Forelimb muscle (tissue), 1 donor: ENCODE measurements at regions not wholly inside any gene's neighbourhood (a gene's known extent, or its start where the extent isn't known, plus 50 kb on each side); places are given as distances from the start of the nearest gene placed in this dataset.

Experiments
- DNase-seq: peaks from one replicate; pipeline ENCODE4 v3.0.0-alpha.2; 2013; ENCODE audit warnings: low read depth

DNA sequence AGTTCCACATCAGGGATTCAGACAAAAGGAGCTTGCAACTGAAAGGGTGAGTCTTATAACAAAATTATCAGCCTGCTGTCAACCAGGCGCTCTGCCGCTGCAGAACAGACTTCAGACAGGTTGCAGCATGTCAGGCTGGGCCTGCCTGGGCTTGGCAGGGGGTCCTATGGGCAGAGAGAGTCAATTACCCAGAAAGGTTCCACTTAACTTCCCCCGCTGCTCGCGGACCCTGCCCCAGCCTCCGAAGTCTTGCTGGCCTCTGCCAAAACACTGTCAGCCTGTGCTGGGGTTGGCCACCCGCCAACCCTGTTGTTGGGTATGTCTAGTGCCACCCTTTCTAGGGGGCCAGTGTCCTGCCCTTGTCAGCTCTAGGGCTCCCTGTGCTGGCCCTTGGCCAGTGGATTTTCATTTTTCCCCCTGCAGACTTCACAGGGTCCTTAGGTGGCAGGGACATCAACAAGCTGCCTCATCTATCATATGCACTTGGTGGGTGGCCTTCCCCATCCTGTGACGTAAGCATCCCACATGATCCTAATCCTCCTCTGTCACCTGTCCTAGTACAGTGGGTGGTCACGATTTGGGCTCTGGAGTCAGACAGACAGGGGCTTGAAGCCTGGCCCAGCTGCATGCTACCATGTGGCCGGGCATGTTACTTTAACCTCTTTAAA lies 166.5 kb upstream of the CADM1 start:
- no peak for DNase-seq

DNA sequence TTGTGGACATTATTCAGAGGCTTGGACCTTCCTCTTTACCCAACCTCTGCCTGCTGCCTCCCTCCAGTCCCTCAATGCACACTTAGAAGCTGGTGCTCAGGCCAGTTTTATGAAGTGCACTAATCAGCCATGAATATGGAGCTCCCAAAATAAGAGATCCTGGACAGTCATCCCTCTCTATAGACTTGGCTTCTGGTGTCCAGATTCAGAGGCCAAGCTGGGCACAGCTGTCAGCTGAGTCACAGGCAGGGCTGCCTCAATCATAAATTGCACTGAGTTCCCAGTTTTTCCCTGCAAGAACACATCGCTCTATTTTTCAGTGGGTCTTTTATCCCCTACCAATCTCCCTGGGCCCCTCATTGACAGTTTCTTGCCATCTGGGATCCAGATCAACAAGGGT lies 161.7 kb upstream of the CADM1 start:
- DNase-seq, result no peak

DNA sequence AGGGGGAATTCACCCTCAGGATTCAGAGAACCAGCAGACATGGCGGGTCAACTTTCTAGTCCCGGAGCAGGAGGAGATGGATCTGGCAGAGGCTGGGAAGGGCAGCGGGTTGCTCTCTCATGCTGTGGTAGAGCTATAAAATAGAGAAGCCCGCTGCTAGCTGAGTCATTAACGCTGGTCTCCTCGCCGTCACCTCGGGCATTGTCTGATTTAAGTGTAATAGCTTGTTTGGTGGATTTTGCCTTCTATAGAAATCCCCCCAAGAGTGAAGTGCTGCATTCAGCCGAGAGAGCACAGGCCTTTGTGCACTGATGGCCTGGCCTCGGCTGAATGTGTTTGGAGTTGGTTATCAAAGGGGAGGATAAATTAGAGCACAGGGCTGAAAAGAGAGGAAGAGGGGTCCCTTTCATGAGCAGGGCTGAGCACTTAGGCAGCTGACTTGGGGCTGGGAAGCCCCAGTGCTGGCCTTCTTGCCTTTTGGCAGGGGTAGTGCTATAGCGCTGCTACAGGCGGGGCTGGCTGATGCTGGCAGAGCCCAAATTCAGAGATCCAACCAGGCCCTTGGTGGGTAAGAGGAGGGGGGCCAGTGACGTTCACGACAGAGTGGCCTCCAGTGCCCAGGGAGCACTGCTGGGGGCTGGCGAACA lies 161.1 kb upstream of the CADM1 start:
- DNase-seq, result no peak

DNA sequence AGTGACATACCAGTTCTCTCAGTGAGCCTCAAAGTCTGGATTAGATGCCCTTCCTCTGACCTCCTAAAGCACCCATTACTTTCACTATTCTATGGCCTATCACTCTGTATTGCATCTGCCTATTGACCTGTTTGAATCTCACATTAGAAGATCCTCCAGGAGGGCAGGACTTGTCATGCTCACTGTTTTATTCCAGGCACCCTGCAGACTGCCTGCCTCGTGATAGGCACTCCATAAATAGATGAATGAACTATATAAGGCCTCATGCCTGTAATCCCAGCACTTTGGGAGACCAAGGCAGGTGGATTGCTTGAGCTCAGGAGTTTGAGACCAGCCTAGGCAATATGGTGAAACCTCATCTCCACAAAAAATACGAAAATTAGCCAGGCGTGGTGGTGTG lies 160.1 kb upstream of the CADM1 start:
- DNase-seq, result no peak

DNA sequence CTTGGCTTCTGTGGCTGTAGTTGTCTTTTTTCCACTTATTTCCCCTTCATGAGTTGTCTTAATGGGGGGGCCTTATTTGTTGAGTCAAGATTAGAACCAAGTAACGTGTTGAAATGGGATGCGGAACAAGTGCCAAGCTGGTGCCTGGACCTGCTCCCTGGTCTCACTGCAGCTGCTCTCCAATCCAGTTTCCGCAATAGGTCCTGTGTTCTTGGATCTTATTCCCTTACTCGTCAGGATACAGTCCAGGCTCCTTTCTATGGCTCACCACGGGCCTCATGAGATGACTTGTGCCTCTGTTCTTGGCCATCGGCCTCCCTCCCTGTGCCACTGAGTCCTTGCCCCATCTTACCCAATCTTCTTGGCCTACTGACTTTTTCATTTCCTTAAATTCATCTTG lies 159.6 kb upstream of the CADM1 start:
- DNase-seq, result no peak

DNA sequence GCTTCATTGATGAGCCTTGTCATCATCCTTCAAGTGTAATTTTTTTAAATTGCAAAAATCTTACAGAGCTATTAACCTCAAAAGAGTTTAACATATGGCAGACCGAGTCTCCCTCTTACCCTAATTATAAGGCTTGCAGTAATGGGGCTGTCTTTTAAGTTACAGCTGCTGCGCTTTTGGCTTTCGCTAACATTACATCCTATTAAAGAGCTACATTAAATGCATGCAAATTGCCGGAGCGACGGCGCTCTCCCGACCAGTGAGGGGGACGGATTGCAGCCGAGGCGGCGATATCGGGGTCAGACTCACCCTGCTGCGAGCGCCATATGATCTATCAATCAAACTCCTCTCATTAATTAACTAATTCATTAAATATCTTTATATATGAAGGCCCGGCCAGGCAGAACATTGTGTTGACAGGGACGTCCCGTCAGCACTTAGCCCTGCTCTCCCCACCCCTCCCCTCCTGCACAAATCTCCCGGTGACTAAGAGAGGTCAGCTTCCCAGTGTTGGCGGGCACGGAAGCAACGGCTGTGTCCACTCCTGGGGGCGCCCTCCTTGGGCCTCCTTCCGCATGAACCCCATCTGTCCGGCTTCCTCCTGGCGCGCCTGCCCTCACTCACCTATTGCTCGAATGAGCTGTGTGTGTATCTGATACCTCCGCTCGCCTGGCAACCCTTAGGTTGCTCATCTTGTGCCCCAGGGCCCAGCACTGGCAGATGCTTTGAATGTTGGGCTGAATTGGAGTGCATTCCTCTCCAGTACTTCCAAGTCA lies 156.0 kb upstream of the CADM1 start:
- no peak for DNase-seq

DNA sequence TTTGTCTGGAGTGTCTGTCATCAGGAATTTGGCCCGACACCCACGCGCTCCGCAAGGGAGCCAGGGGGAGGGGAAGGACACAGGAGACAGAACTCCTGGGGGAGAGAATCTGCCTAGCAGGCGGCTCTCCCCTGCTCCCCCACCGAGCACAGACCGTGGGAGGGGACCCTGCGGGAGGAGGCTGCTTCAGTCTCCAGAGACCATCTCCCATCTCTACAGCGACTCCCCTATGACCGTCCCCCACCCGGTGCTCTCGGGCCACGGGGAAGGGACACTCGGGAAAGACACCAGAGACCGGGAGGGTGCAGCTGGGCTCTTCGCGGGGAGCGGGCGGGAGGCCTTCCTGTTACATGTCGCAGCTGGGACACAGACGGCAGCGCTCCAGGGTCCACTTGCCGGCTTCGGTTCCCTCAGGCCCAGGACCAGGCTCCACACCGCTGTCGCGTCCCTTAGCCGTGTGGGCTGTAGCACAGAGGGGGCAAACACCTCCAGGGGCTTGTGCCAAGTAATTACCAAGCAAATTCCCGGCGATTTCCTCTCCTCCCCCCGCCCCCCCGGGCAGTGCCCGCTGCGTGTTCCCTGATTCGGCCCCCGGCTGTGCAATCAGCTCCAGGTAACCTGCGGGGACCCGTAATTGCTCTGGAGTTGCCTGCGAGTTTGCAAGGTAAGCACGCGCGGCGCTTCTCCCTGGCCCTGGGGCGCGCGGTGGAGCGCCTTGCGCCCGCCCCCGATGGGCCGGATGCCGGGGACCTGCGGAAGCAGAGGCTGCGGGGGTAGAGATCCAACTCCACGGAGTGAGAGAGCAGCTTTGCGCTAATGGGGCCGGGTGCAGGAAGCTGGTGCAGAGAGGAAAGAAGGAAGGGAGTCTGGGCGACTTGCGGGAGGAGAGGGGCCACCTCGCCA lies 155.1 kb upstream of the CADM1 start:
- no peak for DNase-seq

DNA sequence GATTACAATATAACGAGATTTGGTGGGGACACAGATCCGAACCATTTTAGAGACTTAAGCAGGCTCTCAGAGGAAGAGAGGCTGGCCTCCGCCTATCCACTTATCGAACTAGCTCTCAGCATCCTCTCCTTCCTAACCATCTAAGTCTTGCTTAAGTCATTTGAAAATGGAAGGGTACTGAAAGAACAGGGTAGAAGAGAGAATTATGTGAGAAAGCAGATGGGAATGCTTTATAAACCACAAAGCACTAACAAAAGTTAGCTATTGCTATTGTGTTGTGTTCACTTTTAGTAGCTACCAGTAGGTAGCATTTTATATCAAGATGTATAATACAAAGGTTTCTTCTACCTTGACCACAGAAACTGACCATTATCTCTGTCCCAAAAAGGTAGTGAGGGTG lies 153.4 kb upstream of the CADM1 start:
- DNase-seq, result no peak

DNA sequence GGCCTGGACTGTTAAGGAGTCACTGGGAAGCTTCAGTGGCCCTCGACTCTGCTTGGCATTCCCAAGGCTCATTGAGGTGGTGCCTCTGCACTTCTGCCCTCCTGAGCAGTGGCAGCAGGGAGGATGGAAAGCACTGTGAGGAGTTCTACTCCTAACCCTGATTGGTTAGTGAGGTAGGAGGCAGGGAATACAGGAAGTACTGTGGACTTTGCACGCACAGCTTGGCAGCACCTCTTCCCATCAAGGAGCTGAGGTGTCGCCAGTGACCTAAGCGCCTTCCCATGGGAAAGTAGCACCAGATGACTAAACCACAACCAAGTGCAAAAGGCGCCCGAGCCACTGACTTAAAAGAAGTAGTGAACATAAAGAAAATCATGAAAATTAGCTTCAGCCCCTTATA lies 152.5 kb upstream of the CADM1 start:
- DNase-seq, result no peak

DNA sequence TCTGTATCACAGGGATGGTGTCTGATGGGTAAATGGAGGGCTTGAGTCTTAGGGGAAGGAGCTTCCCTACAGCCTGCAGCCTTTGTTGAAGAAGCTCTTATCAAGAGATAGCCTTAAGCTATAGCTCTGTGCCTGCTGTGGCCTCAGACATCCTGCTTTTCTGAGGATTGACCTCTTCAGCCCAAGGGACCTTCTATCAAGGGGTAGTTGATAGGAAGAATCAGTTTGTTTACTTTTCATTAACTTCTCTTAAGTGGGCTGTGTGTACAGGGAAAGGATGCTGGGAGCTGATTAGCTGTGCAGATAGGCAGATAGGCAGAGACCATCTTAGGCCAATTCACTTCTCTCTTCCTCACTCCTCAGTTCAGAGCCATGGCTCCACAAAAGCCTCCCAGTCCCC lies 151.8 kb upstream of the CADM1 start:
- DNase-seq, result no peak

DNA sequence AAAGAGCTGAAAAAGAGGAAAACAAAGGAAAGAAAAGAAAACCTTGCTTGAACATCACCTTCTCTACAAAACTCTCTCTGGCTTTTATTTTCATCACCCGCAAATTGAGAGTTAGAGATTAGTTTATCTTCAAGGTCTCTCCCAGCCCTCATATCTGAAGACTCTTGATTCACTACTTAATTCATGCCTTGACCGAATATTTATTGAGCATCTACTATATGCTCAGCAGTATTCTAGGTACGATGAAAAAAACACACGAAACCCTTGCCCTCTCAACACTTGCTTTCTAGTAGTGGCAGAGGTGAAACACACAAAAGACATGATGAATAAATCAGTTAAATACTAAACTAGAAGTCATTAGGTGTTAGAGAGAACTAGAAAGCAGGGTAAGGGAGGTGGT lies 150.6 kb upstream of the CADM1 start:
- no peak for DNase-seq

DNA sequence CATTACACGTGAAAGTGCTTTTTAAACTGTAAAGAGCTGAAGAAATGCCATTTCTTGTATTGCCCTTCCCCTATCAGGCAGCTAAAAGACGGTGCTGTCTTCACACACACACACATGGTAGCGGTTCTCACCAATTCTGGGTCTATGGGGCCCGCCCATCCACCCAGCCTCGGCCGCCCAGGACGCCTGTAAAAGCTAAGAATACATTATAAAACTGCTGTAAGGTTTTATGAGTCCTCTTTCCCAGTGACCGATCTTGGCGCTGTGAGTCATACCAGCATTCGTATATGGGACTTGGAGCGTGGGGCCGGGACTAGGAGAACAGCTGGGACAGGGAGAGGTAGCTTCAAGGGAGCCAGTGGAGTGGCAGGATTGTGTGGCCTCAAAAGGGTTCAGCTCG lies 149.7 kb upstream of the CADM1 start:
- no peak for DNase-seq

DNA sequence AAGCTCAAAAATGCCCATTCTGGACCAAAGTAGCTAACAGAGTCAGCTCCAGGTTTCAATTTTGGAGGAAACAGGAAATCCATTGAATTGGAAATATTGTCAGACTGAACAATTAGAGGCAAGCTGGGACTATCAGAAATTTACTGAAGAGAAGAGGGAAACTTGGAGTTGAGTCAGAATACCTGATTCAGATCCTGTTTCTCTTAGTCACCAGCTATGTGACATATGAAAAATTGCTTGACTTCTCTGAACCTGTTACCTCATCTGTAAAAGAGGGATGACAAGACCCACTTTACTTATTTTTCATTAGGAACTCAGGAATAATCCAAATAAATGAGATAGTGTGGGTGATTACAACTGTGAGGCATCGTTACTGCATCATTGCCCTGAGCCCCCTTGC lies 148.9 kb upstream of the CADM1 start:
- DNase-seq, result no peak

DNA sequence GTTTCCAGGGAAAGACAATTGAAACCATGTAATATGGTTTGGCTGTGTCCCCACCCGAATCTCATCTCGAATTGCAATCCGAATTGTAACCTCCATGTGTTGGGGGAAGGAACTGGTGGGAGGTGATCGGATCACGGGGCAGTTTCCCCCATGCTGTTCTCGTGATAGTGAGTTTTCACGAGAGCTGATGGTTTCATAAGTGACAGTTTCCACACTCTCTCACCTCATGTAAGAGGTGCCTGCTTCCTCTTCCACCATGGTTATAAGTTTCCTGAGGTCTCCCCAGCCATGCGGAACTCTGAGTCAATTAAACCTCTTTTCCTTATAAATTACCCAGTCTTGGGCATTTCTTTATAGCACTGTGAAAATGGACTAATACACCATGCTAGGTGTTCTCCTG lies 148.3 kb upstream of the CADM1 start:
- DNase-seq, result no peak

DNA sequence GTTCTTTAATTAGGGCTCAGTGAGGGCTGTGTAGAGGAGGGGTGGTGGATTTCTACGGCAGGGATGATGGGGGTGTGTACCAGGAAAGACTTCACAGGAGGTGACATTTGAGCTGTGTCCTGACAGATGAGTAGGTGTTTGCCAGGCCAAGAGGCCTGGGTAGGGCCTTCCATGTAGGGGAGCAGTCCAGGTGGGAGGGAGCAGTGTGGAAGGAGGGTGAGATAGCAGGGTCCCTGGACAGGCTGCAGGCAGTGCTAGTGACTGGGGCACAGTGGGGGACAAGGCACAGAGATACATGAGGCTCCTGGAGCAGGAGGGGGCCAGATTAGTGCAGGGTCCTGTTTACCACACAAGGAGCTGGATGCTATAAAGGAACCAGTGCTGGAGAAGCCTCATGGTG lies 147.9 kb upstream of the CADM1 start:
- DNase-seq, result no peak

DNA sequence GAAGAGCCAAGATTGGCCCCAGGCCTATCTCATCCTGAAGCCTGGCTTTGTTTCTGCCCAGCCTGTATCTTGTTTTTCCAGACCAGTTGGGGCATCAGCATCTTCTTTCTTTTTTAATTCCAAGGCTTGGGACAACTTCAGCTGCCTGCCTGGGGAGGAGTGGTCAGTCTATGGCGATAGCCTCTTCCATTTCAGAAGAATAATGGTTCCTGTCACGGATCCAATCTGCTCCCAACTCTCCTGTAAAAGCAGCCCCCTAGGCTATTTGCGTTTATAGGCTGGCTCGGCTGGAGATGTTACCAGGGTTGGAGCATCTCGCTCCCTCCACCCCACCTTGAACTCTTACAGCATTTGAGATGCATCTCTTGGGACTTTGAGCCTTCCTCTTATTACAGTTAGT lies 145.2 kb upstream of the CADM1 start:
- DNase-seq, result no peak

DNA sequence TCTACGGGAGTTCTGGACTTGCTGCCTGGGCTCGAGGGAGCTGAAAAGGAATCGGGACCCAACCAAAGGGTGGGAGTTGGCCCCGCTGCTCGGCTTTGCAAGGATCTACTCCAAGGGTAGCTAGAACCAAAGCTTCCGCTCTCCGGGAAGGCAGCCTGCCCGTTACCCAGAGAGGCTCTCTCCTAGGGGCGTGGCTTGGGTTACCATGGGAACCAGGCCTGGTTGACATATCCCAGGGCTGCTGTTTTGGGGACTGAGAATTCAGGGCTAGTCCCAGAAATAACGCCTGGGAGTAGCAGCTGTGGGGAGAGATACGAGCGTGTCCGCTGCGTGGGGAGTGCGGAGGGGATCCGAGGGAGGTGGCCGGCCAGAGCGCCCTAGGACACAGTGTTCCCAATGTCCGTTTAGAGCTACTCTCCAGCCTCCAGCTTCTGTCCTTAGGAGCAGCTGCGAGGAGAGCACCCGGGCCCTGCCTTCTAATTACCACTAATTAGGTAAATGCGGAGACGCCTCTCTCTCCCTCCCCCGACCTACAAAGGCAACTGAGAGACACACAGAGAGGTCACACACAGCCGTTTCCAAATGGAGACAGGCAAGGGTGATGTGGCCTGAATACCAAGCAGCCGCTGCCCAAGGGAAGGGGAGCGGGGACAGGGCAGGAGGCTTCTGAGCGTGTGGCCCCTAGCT lies 141.6 kb upstream of the CADM1 start:
- DNase-seq, result no peak

DNA sequence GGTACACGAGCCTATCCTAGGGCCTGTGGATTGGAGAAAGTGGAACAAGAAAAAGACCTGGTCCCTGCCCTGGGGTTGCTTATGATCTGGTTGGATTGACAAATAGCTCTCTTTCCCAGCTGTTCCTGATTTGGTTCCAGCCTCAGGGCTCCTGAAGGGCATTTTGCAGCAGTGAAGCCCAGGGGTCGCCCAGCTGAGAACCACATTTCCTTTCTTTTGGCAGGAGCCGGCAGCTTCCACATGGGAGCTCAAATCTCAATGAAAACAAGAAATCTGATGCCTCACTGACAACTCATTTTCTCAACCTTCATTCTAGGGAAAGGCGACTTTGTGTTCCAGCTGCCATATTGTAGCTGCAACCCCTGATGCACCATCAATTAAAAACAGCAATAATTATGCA lies 140.6 kb upstream of the CADM1 start:
- no peak for DNase-seq

DNA sequence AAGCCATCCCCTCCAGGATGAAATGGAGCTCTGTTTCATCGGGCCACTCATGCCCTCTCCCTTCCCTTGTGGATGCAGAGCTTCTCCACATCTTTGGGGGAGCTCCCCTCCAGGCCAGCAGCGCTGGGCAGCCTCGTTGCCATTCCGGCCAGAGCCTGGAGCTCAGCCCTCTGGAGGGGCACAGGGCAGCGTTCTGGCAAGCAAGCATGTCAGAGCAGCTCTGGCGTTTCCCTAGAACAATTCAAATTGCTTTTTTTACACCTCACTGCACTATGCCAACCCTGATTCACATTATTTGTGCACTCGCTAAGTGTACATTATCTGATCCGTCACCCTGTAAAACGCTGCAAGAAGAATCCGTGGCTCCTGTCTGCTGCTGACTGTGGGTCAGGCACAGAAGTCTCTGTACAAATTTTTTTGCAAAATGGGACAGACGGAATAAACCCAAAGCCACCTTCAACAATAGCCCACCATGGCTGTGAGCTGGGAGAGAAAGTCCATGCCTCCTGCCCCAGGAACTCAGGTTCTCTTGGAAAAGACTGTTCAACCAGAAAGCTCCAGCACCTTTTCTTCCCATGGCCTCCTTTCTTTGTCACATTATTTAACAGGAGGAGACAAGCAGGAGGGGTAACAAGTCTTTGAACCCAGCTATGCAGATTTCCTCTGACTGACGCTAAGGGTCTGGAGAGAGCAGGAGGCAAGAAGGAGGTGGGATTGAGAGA lies 139.5 kb upstream of the CADM1 start:
- DNase-seq, result no peak

DNA sequence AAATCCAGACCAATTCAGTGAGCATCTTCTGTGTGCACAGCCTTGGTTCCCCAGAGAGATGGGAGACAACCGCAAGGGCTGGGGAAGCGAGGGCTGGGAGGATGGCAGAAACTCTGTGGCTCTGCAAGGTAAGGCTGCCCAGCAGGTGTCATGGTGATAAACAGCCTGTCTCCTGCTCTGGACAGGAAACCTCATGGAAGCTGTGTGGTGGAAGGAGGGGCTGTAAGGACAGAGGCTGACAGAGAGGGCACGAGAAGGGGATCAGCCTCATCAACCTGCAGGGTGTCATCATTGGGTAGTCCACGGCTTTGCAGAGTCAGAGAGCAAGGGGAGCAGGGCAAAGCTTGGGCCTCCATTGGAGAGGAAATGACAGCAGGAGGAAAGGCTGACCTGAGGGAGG lies 138.4 kb upstream of the CADM1 start:
- DNase-seq, result no peak
